IgD-negative memory B cell (primary cell): ENCODE measurements at regions not wholly inside any gene's neighbourhood (a gene's known extent, or its start where the extent isn't known, plus 50 kb on each side); places are given as distances from the start of the nearest gene placed in this dataset.

Experiments used
- H3K27ac Mint-ChIP-seq, 3 donors: one replicate each; pipeline ENCODE4 v1.8.0; 2020 to 2022; ENCODE audit warnings: mild to moderate bottlenecking in 3 of 3, mixed read lengths in 3 of 3, moderate library complexity in 1 of 3
- H3K27me3 Mint-ChIP-seq: one replicate; pipeline ENCODE4 v1.8.0; 2021; ENCODE audit warnings: mixed read lengths
- H3K36me3 Mint-ChIP-seq: one replicate; pipeline ENCODE4 v1.8.0; 2020; ENCODE audit warnings: mild to moderate bottlenecking, mixed read lengths
- H3K4me1 Mint-ChIP-seq, 3 donors: one replicate each; pipeline ENCODE4 v1.8.0; 2020 to 2022; ENCODE audit warnings: mixed read lengths in 3 of 3, mild to moderate bottlenecking in 1 of 3
- H3K4me3 Mint-ChIP-seq, 4 donors: one replicate each; pipeline ENCODE4 v1.8.0; 2020 to 2022; ENCODE audit warnings: mild to moderate bottlenecking in 4 of 4, mixed read lengths in 4 of 4, moderate library complexity in 3 of 4
- H3K9me3 Mint-ChIP-seq, 3 donors: one replicate each; pipeline ENCODE4 v1.8.0; 2020 to 2021; ENCODE audit warnings: mixed read lengths in 3 of 3, mild to moderate bottlenecking in 1 of 3

DNA sequence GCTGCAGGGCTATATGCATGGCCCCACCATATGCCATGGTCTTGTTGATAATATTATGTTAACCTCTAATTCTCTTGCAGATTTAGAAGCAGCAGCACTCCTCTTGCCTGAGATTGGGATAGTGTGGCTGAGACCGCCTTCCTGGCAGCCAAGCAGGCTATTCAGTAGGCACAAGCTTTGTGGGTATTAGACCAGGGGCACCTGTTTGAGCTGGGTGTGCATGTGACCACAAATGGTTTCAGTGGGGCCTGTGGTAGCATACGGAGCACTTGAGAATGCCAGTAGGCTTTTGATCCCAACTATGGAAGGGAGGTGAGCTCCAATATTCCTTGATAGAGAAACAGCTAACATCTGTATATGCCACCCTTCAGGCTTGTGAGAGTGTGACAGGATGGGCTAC lies 625.1 kb upstream of the NUDT12 start:
- Mint-ChIP-seq H3K36me3 (no peaks in the 10 kb centered on the region), H3K27ac (no peak overlapping the region), H3K27me3 (no peaks in the 10 kb centered on the region), H3K4me1 (no peaks in the 10 kb centered on the region), H3K4me3 (no peak overlapping the region), H3K9me3 (peaks cover 2 to 16% (median 7%) of the 10 kb centered on the region in 3 donors)

DNA sequence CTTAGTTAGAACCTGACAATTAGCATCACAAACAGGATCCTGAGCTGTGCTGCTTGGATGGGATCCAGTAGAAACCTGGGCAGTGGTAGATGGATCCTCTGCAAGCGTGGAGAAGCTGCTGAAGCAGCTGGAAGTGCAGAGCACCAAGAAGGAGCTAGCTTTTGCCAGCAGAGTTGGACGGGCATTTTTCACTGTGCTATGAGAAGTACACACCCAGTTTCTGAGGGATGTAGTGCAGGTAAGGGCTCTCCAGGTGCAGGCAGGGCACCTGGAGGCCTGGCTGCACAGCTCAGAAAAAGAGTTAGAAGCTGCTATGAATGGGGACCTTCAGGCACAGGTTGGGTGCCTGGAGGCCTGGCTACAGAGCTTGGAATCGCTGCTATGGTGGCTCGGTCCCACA lies 623.9 kb upstream of the NUDT12 start:
- no peaks in the 10 kb centered on the region for H3K27me3 Mint-ChIP-seq
- H3K4me3 Mint-ChIP-seq, result no peak overlapping the region
- H3K36me3 Mint-ChIP-seq, result no peaks in the 10 kb centered on the region
- H3K4me1 Mint-ChIP-seq, result peaks cover 0 to under 1% (median 0%) of the 10 kb centered on the region in 3 donors
- peaks cover 2 to 17% (median 10%) of the 10 kb centered on the region in 3 donors for H3K9me3 Mint-ChIP-seq
- no peak overlapping the region for H3K27ac Mint-ChIP-seq

DNA sequence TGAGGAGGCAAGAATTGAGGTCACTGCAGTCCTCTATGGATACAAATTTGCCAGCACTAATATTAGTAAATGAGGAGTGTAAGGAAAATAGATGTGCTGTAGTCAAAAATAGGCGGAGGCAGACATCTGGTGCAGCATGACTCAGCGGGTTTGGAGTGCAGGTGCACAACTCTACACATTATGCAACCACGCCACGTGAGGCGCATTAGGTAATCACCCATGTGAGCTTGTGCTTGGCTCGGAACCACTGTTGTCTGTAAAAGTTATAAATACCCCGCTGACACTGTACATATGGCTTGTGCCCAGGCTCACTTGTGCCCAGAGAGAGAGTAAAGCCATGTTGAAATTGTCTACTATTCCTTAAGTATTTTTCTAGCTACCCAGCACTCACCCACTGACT lies 623.5 kb upstream of the NUDT12 start:
- no peaks in the 10 kb centered on the region for H3K27me3 Mint-ChIP-seq
- H3K27ac Mint-ChIP-seq, result no peak overlapping the region
- no peak overlapping the region for H3K4me3 Mint-ChIP-seq
- H3K4me1 Mint-ChIP-seq, result peaks cover 0 to 2% (median 0%) of the 10 kb centered on the region in 3 donors
- peaks cover 2 to 20% (median 10%) of the 10 kb centered on the region in 3 donors for H3K9me3 Mint-ChIP-seq
- no peaks in the 10 kb centered on the region for H3K36me3 Mint-ChIP-seq

DNA sequence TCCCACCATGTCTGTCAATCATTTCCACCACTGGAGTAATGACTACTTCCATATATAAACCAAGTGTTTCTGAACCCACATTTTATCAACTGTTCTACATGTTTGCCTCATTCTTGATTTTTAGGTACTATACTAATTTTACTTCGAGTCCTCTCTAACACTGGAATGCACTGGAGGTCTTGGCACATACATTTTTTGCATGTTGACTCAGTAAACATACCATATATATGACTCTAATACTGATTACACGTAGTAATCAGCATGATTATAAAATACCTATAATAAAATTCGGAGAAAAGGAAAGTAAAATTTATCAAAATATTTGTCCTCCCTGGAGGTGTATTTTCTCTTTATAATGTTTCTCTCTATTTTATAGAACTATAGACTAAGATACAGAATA lies 621.7 kb upstream of the NUDT12 start:
- Mint-ChIP-seq H3K27me3 (no peaks in the 10 kb centered on the region), H3K36me3 (no peaks in the 10 kb centered on the region), H3K4me1 (peaks cover 0 to 2% (median 0%) of the 10 kb centered on the region in 3 donors), H3K4me3 (no peak overlapping the region), H3K27ac (no peak overlapping the region), H3K9me3 (peaks cover 3 to 32% (median 11%) of the 10 kb centered on the region in 3 donors)

DNA sequence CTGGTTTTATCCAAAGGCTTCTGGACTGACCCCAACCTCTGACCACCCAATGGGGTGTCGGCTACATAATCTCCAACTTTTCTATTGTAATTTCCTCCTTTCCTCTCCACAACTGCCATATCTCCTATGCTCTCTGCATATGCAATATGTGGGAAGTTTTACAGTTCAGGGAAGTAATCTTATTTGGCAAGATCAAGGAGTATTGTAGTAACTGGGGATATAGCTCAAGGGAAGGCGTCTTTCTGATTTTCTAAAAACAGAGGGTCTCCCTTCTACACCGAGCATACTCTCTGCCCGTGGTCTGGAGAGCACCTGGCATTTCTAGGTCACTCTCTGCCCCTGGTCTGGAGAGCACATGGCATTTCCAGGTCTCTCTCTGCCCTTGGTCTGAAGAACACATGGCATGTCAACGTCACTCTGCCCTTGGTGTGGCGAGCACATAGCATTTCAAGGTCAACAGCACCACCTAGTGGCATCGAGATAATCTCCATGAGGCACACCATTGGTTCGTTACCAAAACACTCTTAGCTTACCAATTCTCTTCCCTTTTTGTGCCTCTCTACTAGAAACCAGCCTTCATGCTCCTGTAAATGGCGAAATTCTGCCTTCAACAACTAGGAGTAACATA lies 616.4 kb upstream of the NUDT12 start:
- no peak overlapping the region for H3K4me3 Mint-ChIP-seq
- no peaks in the 10 kb centered on the region for H3K27me3 Mint-ChIP-seq
- H3K9me3 Mint-ChIP-seq, result peaks cover 2 to 18% (median 6%) of the 10 kb centered on the region in 3 donors
- no peaks in the 10 kb centered on the region for H3K36me3 Mint-ChIP-seq
- H3K4me1 Mint-ChIP-seq, result peaks cover 0 to 2% (median 0%) of the 10 kb centered on the region in 3 donors
- no peak overlapping the region for H3K27ac Mint-ChIP-seq

DNA sequence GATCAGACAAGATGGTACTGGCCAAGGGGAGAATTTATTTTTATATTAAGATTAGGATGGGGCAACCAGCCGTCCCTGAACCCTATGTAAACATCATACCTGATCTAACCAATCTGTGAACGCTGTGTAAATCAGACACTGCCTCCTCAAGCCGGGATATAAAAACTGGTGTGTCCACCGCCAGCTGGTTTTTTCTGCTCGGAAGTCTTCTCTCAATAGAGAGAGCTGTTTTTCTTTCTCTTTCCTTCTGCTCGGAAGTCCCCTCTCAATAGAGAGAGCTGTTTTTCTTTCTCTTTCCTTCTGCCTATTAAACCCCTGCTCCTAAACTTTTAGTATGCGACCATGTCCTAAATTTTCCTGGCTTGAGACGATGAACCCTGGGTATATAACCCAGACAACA lies 615.5 kb upstream of the NUDT12 start:
- no peaks in the 10 kb centered on the region for H3K36me3 Mint-ChIP-seq
- no peak overlapping the region for H3K4me3 Mint-ChIP-seq
- H3K27me3 Mint-ChIP-seq, result no peaks in the 10 kb centered on the region
- no peak overlapping the region for H3K27ac Mint-ChIP-seq
- peaks cover 2 to 18% (median 4%) of the 10 kb centered on the region in 3 donors for H3K9me3 Mint-ChIP-seq
- H3K4me1 Mint-ChIP-seq, result peaks cover 0 to 2% (median 0%) of the 10 kb centered on the region in 3 donors

DNA sequence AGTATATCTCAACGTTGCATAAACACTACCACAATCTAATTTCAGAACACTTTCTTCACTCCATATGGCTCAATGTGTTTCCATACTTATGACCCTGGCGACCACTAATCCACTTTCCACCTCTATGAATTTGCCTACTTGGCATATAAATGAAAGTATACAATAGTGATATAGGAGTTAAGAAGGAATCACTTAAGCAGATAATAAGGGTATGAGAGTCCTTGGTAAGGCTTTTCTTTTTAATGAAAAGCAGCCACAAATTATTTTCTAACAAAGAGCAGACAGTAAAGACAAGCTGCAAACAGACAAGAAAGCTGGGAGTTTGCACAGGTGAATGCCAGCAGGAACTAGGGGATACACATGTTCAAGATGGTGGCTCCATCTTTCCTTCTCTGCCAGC lies 615.1 kb upstream of the NUDT12 start:
- Mint-ChIP-seq H3K27ac (no peak overlapping the region), H3K9me3 (peaks cover 2 to 22% (median 7%) of the 10 kb centered on the region in 3 donors), H3K36me3 (no peaks in the 10 kb centered on the region), H3K4me1 (peaks cover 0 to 2% (median 0%) of the 10 kb centered on the region in 3 donors), H3K4me3 (no peak overlapping the region), H3K27me3 (no peaks in the 10 kb centered on the region)

DNA sequence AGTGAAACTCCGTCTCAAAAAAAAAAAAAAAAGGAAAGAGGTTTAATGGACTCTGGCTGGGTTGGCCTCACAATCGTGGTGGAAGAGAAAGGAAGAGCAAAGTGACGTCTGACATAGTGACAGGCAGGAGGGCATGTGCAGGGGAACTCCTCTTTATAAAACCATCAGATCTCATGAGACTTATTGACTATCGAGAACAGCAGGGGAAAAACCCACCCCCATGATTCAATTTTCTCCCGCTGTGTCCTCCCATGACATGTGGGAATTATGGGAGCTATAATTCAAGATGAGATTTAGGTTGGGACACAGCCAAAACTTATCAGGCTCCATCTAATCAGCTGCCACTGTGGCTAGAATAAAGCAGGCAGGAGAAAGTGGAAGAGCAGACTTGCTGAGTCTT lies 610.4 kb upstream of the NUDT12 start:
- Mint-ChIP-seq H3K4me3 (no peak overlapping the region), H3K27me3 (no peaks in the 10 kb centered on the region)

DNA sequence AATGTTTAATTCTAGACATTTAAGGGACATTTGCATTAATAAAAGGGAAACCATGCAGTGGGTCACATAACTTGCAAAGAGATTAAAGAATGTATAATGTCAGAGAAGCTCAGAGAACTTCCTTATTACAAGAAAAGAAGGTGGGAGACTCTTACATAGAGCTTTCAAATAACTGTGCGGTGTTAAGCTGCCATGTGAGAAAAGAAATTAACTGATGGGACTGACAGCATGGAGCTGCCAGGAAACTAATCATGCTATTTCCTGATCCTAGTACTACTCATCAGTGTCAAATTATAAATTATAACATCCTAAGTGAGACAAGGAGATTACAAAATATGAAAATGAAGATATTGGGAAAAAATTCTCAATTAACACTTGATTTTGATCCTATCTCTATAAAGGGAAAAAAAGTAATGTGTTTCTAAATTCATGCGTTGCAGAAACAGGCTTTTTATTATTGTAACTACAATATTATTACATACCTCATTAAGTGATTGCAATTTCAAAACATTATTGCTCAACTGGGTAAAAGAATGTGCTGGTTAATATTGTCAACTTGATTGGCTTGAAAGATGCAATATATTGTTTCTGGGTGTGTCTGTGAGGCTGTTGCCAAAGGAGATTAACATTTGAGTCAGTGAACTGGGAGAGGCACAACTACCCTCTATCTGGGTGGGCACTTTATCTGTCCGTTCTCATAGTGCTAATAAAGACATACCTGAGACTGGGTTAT lies 609.5 kb upstream of the NUDT12 start:
- Mint-ChIP-seq H3K4me1 (no peaks in the 10 kb centered on the region), H3K27me3 (no peaks in the 10 kb centered on the region), H3K27ac (no peak overlapping the region), H3K4me3 (no peak overlapping the region), H3K9me3 (peaks cover 0 to 4% (median 2%) of the 10 kb centered on the region in 3 donors), H3K36me3 (no peaks in the 10 kb centered on the region)

More for the DNA sequence above, 610.4 kb upstream of the NUDT12 start:
- no peaks in the 10 kb centered on the region for H3K4me1 Mint-ChIP-seq
- H3K9me3 Mint-ChIP-seq, result peaks cover 0 to 4% (median 2%) of the 10 kb centered on the region in 3 donors
- H3K27ac Mint-ChIP-seq, result no peak overlapping the region
- no peaks in the 10 kb centered on the region for H3K36me3 Mint-ChIP-seq

DNA sequence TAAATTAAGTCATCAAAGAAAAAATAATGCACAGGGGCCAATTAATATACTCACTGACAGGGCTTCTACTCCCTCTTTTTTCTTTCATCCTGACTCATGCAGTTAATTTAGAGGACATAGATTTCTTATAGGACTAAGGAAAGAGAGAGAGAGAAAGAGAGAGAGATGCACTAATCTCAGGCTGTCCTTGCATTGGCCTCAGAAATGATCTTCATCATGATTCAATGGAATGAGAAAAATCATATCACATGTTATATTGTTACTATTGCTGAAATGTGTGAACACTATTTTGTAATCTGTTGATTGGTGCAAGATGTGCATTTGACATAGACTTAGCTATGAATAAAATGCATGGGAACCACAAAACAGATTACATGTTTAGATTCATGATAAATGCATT lies 608.3 kb upstream of the NUDT12 start:
- H3K4me1 Mint-ChIP-seq, result no peaks in the 10 kb centered on the region
- H3K27ac Mint-ChIP-seq, result no peak overlapping the region
- no peak overlapping the region for H3K4me3 Mint-ChIP-seq
- no peaks in the 10 kb centered on the region for H3K27me3 Mint-ChIP-seq
- H3K9me3 Mint-ChIP-seq, result peaks cover 0 to 4% (median 2%) of the 10 kb centered on the region in 3 donors
- no peaks in the 10 kb centered on the region for H3K36me3 Mint-ChIP-seq

DNA sequence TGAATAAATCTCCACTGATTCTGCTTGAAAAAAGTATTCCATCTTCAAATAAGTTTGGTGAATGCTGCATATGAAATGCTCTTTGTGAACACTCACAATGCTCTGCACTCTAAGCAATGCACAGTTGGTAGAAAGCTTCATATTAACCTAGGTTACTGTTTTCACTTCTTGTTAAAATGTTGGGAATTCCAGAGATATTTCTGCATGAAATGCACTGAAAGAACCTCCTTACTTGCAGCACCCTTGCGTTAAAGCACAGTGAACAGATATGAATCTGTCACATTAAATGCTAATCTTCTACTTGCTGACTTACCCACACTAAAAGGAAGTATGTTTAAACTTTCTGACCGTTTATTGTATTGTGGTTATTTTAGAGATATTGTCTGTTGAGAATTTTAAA lies 584.1 kb upstream of the NUDT12 start:
- H3K27me3 Mint-ChIP-seq, result no peaks in the 10 kb centered on the region
- H3K36me3 Mint-ChIP-seq, result no peaks in the 10 kb centered on the region
- H3K4me1 Mint-ChIP-seq, result no peaks in the 10 kb centered on the region
- no peak overlapping the region for H3K27ac Mint-ChIP-seq
- no peak overlapping the region for H3K4me3 Mint-ChIP-seq
- H3K9me3 Mint-ChIP-seq, result peaks cover 0 to 9% (median 7%) of the 10 kb centered on the region in 3 donors

DNA sequence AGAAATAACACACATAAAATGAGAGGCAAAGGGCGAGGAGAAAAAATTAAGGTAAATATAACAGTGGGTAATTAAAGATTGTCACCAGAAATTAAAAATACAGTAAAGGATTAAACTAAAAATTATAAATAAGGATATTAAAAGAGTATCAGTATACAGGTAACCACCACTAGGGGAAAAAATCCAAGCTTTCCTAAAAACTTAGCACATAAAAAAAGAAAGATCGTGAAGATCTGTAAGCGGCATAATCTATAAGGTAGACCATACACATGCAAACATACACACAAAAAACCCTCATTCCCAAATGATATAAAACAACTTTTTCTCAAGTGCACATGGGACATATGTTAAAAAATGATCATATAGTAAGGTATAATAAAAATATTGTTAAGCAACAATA lies 577.3 kb upstream of the NUDT12 start:
- H3K4me1 Mint-ChIP-seq, result no peaks in the 10 kb centered on the region

DNA sequence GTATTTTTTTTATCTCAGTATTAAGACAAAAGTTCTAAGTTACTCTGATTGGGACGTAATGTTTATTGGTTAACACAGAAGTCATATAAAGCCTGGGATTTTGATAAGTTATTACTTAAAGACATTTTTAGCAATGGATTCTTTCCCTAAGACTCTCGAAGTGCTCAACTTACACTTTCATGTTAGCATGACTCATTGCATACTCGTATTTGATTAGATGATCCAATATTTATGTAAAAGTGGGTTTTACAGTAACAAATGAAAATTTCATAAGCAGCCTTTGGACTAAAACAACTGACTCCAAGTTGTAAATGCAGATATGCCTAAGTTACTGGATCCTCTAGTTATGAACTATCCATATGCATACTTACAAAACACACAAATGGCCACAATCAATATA lies 567.7 kb upstream of the NUDT12 start:
- H3K4me1 Mint-ChIP-seq, result no peaks in the 10 kb centered on the region
- H3K4me3 Mint-ChIP-seq, result no peak overlapping the region
- H3K9me3 Mint-ChIP-seq, result peaks cover 0 to 8% (median 7%) of the 10 kb centered on the region in 3 donors
- no peak overlapping the region for H3K27ac Mint-ChIP-seq
- no peaks in the 10 kb centered on the region for H3K27me3 Mint-ChIP-seq
- H3K36me3 Mint-ChIP-seq, result no peaks in the 10 kb centered on the region

More for the DNA sequence above, 577.3 kb upstream of the NUDT12 start:
- H3K9me3 Mint-ChIP-seq, result peaks cover 1 to 5% (median 4%) of the 10 kb centered on the region in 3 donors
- no peak overlapping the region for H3K27ac Mint-ChIP-seq
- no peaks in the 10 kb centered on the region for H3K36me3 Mint-ChIP-seq
- H3K4me3 Mint-ChIP-seq, result no peak overlapping the region
- no peaks in the 10 kb centered on the region for H3K27me3 Mint-ChIP-seq

DNA sequence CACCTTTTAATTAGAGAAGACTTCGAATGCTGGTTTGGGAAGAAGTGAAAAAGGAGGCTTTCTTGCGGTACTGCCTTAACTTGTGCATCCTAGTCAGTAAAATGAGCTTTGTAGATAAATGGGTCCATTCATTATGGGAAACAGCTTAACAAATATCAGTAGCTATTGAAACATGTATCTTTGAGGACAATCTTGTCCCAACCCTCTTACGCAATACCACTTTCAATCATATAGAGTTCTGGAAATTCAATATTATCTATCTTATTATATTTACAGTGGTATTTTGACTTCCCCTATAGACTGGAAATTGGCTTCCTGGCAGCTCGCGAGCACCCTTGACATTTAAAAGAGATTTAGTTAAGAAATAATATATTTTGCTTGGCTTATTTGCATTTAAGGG lies 565.8 kb upstream of the NUDT12 start:
- Mint-ChIP-seq H3K27me3 (no peaks in the 10 kb centered on the region), H3K4me3 (no peak overlapping the region), H3K27ac (no peak overlapping the region), H3K4me1 (no peaks in the 10 kb centered on the region), H3K36me3 (no peaks in the 10 kb centered on the region), H3K9me3 (peaks cover 0 to 8% (median 5%) of the 10 kb centered on the region in 3 donors)

DNA sequence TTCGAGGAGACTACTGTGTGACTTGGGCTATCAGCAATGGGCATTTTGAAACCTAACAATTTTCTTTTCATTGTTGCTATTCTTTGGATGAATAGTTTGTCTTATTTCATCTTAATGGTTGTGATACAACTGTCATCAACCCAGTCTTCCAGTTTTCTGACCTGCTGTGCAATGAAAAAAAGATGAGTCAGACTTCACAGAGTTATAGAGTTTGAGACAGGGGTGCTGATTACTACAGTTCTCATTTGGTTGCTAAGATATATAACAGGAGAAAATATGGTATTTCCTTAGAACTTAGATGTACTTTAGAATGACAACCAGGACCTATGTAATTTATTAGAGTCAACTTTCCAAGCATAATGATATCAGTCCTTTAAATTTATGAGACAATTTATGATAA lies 564.4 kb upstream of the NUDT12 start:
- Mint-ChIP-seq H3K36me3 (no peaks in the 10 kb centered on the region), H3K27ac (no peak overlapping the region), H3K9me3 (peaks cover 0 to 5% (median 5%) of the 10 kb centered on the region in 3 donors)

DNA sequence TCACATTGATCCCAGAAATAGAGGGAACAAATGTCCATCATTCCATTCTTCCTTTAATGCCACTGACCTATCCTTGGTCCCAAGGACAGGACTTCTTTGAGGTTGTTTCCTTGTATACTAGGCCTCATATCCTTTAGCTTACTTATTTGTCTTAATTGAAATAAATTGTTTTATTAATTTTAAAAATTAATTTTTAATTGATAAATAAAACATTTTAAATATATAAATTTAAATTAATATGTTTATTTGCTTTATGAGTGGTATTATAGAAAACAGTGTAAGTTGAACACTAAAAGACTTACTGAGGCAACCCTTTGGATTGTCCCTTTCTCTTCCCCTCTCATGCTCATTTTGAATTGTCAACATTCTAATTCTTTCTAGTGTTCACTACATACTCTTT lies 556.9 kb upstream of the NUDT12 start:
- Mint-ChIP-seq H3K36me3 (no peaks in the 10 kb centered on the region), H3K27me3 (no peaks in the 10 kb centered on the region), H3K27ac (no peak overlapping the region), H3K4me1 (no peaks in the 10 kb centered on the region), H3K9me3 (peaks cover 2 to 8% (median 5%) of the 10 kb centered on the region in 3 donors), H3K4me3 (no peak overlapping the region)

More for the DNA sequence above, 564.4 kb upstream of the NUDT12 start:
- no peaks in the 10 kb centered on the region for H3K27me3 Mint-ChIP-seq
- H3K4me1 Mint-ChIP-seq, result no peaks in the 10 kb centered on the region
- no peak overlapping the region for H3K4me3 Mint-ChIP-seq
